ENCODE measurements at regions not wholly inside any gene's neighbourhood (a gene's known extent, or its start where the extent isn't known, plus 50 kb on each side); places are given as distances from the start of the nearest gene placed in this dataset.

GRCh38 chr7:98679741-98680140 is 62.7 kb downstream of the NPTX2 start:
- Histone ChIP-seq H3K4me1 (no peaks in the 10 kb centered on the region), H3K4me3 (no peak overlapping the region), H3K27me3 (no peaks in the 10 kb centered on the region), H3K36me3 (no peaks in the 10 kb centered on the region), H3K27ac (no peak overlapping the region), H3K9me3 (peaks cover 0 to 34% (median 0%) of the 10 kb centered on the region in 4 donors)
- TF ChIP-seq CTCF (IDR thresholded peaks at IDR 0.05) (no peak), POLR2A (IDR thresholded peaks at IDR 0.05) (no peak), EP300 (IDR thresholded peaks at IDR 0.05) (no peak)
- no peak for DNase-seq (ENCODE audit: low spot score in 2 of 2)
- 14 to 94% methylated on average over 3 of the region's 3 CpGs for WGBS, 2 donors

GRCh38 chr7:98681511-98681910 is 64.4 kb downstream of the NPTX2 start:
- Histone ChIP-seq H3K4me3 (no peak overlapping the region), H3K4me1 (no peaks in the 10 kb centered on the region), H3K27ac (no peak overlapping the region), H3K36me3 (no peaks in the 10 kb centered on the region), H3K9me3 (peaks cover 0 to 38% (median 0%) of the 10 kb centered on the region in 4 donors), H3K27me3 (no peaks in the 10 kb centered on the region)
- no peak for DNase-seq (ENCODE audit: low spot score in 2 of 2)
- WGBS, 2 donors = 25 to 42% methylated on average over 6 of the region's 6 CpGs
- TF ChIP-seq CTCF (IDR thresholded peaks at IDR 0.05) (no peak), POLR2A (IDR thresholded peaks at IDR 0.05) (no peak), EP300 (IDR thresholded peaks at IDR 0.05) (no peak)

GRCh38 chr7:98681951-98682350 is 64.9 kb downstream of the NPTX2 start:
- no peak overlapping the region for H3K4me3 ChIP-seq
- no peaks in the 10 kb centered on the region for H3K27me3 ChIP-seq
- 38 to 44% methylated on average over 14 to 15 of the region's 15 CpGs for WGBS, 2 donors

GRCh38 chr7:98683514-98683913 is 66.4 kb downstream of the NPTX2 start:
- no peaks in the 10 kb centered on the region for H3K4me1 ChIP-seq
- TF ChIP-seq EP300 (IDR thresholded peaks at IDR 0.05) (no peak), POLR2A (IDR thresholded peaks at IDR 0.05) (no peak), CTCF (IDR thresholded peaks at IDR 0.05) (no peak)
- WGBS, 2 donors = 68 to 80% methylated on average over 2 of the region's 2 CpGs
- no peaks in the 10 kb centered on the region for H3K36me3 ChIP-seq
- H3K27me3 ChIP-seq = no peaks in the 10 kb centered on the region
- DNase-seq (ENCODE audit: low spot score in 2 of 2) = no peak
- H3K4me3 ChIP-seq = no peak overlapping the region
- H3K9me3 ChIP-seq = peaks cover 0 to 26% (median 0%) of the 10 kb centered on the region in 4 donors
- no peak overlapping the region for H3K27ac ChIP-seq

More at GRCh38 chr7:98681951-98682350, 64.9 kb downstream of the NPTX2 start:
- H3K36me3 ChIP-seq = no peaks in the 10 kb centered on the region
- no peak overlapping the region for H3K27ac ChIP-seq
- DNase-seq (ENCODE audit: low spot score in 2 of 2) = no peak
- peaks cover 0 to 39% (median 0%) of the 10 kb centered on the region in 4 donors for H3K9me3 ChIP-seq
- no peak for TF ChIP-seq POLR2A (IDR thresholded peaks at IDR 0.05)
- no peak for TF ChIP-seq CTCF (IDR thresholded peaks at IDR 0.05)
- TF ChIP-seq EP300 (IDR thresholded peaks at IDR 0.05) = no peak
- no peaks in the 10 kb centered on the region for H3K4me1 ChIP-seq

- H3K36me3 ChIP-seq = no peaks in the 10 kb centered on the region
- no peaks in the 10 kb centered on the region for H3K27me3 ChIP-seq
- TF ChIP-seq EP300 (IDR thresholded peaks at IDR 0.05) (no peak), POLR2A (IDR thresholded peaks at IDR 0.05) (no peak), CTCF (IDR thresholded peaks at IDR 0.05) (no peak)
- H3K4me1 ChIP-seq = no peaks in the 10 kb centered on the region
- no peak overlapping the region for H3K4me3 ChIP-seq
- H3K9me3 ChIP-seq = peaks cover 0 to 33% (median 0%) of the 10 kb centered on the region in 4 donors
- 81 to 84% methylated on average over 8 of the region's 8 CpGs for WGBS, 2 donors
- H3K27ac ChIP-seq = no peak overlapping the region
- DNase-seq (ENCODE audit: low spot score in 2 of 2) = no peak
Observed at GRCh38 chr7:98685541-98685940, 68.5 kb downstream of the NPTX2 start.

Data from tibial nerve (tissue), 4 donors.